ENCODE measurements at regions not wholly inside any gene's neighbourhood (a gene's known extent, or its start where the extent isn't known, plus 50 kb on each side); places are given as distances from the start of the nearest gene placed in this dataset.

DNA sequence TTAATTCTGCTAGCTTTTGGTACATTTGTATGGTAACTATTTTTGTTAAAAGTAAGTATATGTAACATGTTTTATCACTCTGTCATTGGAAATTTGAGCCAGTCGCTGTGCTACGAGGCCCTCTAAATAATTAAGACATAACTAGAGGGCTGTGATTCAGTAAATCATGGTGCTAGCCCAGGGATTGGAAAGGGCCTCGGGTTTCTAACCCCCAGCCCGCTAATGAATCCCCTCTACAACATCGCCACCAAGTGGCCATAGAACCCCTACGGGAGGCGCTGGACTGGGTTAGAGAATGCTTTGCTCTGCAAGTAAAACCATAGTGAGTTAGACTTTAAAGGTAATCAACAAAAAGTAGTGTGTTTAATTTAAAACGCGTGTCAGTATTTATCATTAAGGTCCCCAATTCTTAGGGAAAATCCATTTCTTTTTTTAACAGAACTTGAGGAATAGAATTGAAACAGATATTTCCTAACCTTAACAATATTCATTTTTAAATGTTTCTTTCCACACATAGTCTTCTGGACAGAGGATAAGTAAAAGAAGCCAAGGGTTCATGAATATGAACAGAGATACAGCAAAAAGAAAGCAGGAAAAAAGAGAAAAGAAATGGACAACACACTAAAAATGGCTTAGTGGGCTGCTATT lies 744.7 kb downstream of the EPHA3 start:
- no peak overlapping the region for H3K4me2 ChIP-seq
- intact Hi-C loops (cut with micrococcal nuclease; ENCODE audit: unreplicated experiment): loop anchor here (1.0 kb wide), 2 partner anchors 239 to 1649 kb away; no protein-coding TSS in a partner anchor
- ChIA-PET POLR2A (ENCODE audit: unreplicated experiment) (no interaction called here), CTCF (no interaction called here)
- H3K9me2 ChIP-seq (ENCODE audit: insufficient read depth): no peaks in the 10 kb centered on the region
- no peak overlapping the region for H3K4me3 ChIP-seq
- BruUV-seq (replicated peaks): no TSS peak
- H3K36me3 ChIP-seq (ENCODE audit: low read depth): no peaks in the 10 kb centered on the region
- peak in 1 of 2 experiments; percentile 25 for DNase-seq
- H3F3A ChIP-seq (ENCODE audit: insufficient read depth, low read depth): no peaks in the 10 kb centered on the region
- H3K9me3 ChIP-seq (ENCODE audit: insufficient read depth, low read depth): no peaks in the 10 kb centered on the region
- no peaks in the 10 kb centered on the region for H3K27me3 ChIP-seq (ENCODE audit: insufficient read depth, low read depth)
- no peak for TF ChIP-seq EZH2 (IDR thresholded peaks at IDR 0.05; ENCODE audit: low read depth)
- TF ChIP-seq, protein P1, sequence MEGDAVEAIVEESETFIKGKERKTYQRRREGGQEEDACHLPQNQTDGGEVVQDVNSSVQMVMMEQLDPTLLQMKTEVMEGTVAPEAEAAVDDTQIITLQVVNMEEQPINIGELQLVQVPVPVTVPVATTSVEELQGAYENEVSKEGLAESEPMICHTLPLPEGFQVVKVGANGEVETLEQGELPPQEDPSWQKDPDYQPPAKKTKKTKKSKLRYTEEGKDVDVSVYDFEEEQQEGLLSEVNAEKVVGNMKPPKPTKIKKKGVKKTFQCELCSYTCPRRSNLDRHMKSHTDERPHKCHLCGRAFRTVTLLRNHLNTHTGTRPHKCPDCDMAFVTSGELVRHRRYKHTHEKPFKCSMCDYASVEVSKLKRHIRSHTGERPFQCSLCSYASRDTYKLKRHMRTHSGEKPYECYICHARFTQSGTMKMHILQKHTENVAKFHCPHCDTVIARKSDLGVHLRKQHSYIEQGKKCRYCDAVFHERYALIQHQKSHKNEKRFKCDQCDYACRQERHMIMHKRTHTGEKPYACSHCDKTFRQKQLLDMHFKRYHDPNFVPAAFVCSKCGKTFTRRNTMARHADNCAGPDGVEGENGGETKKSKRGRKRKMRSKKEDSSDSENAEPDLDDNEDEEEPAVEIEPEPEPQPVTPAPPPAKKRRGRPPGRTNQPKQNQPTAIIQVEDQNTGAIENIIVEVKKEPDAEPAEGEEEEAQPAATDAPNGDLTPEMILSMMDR (conservative IDR thresholded peaks at IDR 0.05): peak; percentile 69
- no peaks in the 10 kb centered on the region for H3K79me2 ChIP-seq (ENCODE audit: low read depth)
- H2AFZ ChIP-seq: 0 out of 2 replicates have a peak overlapping the region, but pooled peaks have one; percentile 12
- H3K27ac ChIP-seq: no peak overlapping the region
- H4K20me1 ChIP-seq (ENCODE audit: insufficient read depth): no peaks in the 10 kb centered on the region
- H3K4me1 ChIP-seq (replicated peaks; ENCODE audit: insufficient read depth): no peaks in the 10 kb centered on the region

DNA sequence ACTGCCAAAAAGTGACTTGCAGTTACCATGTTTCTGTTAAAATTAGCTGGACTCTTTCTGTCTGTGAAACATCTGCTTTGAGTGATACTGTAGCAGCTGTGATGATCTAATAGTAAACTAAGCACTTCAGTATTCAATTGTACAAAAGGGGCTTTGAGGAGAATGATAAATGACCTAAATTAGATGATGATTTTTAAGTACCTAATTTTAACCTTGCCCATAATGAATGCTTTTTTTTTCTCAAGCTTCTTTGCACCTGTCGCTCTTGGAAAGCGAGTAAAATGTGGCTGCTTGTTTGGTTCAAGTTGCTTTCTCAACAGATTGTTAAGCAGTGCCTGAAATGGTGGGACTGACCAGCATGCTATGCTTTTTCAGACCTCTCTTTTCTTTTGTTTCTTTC lies 752.3 kb downstream of the EPHA3 start:
- intact Hi-C loops (cut with micrococcal nuclease; ENCODE audit: unreplicated experiment): no loop called here
- no TSS peak for BruUV-seq (replicated peaks)
- Histone ChIP-seq H3K9me2 (ENCODE audit: insufficient read depth) (no peaks in the 10 kb centered on the region), H3K4me2 (no peak overlapping the region), H3K27ac (no peak overlapping the region), H3K36me3 (ENCODE audit: low read depth) (no peaks in the 10 kb centered on the region), H3K9me3 (ENCODE audit: insufficient read depth, low read depth) (no peaks in the 10 kb centered on the region), H3K4me3 (no peak overlapping the region), H3F3A (ENCODE audit: insufficient read depth, low read depth) (no peaks in the 10 kb centered on the region), H3K79me2 (ENCODE audit: low read depth) (no peaks in the 10 kb centered on the region), H2AFZ (no peak overlapping the region), H3K4me1 (replicated peaks; ENCODE audit: insufficient read depth) (no peaks in the 10 kb centered on the region), H3K27me3 (ENCODE audit: insufficient read depth, low read depth) (no peaks in the 10 kb centered on the region), H4K20me1 (ENCODE audit: insufficient read depth) (no peaks in the 10 kb centered on the region)
- POLR2A ChIA-PET (ENCODE audit: unreplicated experiment): no interaction called here
- TF ChIP-seq, protein P1 (conservative IDR thresholded peaks at IDR 0.05): no peak
- no peak for TF ChIP-seq EZH2 (IDR thresholded peaks at IDR 0.05; ENCODE audit: low read depth)
- DNase-seq: no peak
- CTCF ChIA-PET: no interaction called here

DNA sequence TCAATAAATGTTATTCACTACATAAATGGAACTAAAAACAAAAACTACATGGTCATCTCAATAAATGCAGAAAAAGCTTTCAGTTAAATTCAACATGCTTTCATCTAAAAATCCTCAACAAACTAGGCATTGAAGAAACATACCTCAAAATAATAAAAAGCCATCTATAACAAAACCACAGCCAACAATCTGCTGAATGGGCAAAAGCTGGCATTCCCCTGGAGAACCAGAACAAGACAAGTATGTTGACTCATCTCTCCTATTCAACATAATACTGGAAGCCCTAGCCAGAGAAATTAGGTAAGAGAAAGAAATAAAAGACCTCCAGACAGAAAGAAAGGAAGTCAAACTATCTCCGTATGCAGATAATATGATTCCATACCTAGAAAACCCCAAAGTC lies 759.9 kb downstream of the EPHA3 start:
- H3K79me2 ChIP-seq (ENCODE audit: low read depth): no peaks in the 10 kb centered on the region
- CTCF ChIA-PET: no interaction called here
- no TSS peak for BruUV-seq (replicated peaks)
- H3K4me3 ChIP-seq: no peak overlapping the region
- H2AFZ ChIP-seq: no peak overlapping the region
- POLR2A ChIA-PET (ENCODE audit: unreplicated experiment): no interaction called here
- DNase-seq: no peak
- no peak overlapping the region for H3K4me2 ChIP-seq
- no peaks in the 10 kb centered on the region for H3K4me1 ChIP-seq (replicated peaks; ENCODE audit: insufficient read depth)
- H3F3A ChIP-seq (ENCODE audit: insufficient read depth, low read depth): no peaks in the 10 kb centered on the region
- no peaks in the 10 kb centered on the region for H3K9me3 ChIP-seq (ENCODE audit: insufficient read depth, low read depth)
- H3K27me3 ChIP-seq (ENCODE audit: insufficient read depth, low read depth): no peaks in the 10 kb centered on the region
- no peak overlapping the region for H3K27ac ChIP-seq
- intact Hi-C loops (cut with micrococcal nuclease; ENCODE audit: unreplicated experiment): no loop called here
- no peaks in the 10 kb centered on the region for H3K36me3 ChIP-seq (ENCODE audit: low read depth)
- H3K9me2 ChIP-seq (ENCODE audit: insufficient read depth): no peaks in the 10 kb centered on the region
- no peak for TF ChIP-seq EZH2 (IDR thresholded peaks at IDR 0.05; ENCODE audit: low read depth)
- TF ChIP-seq, protein P1 (conservative IDR thresholded peaks at IDR 0.05): no peak
- H4K20me1 ChIP-seq (ENCODE audit: insufficient read depth): no peaks in the 10 kb centered on the region
